ENCODE measurements at regions not wholly inside any gene's neighbourhood (a gene's known extent, or its start where the extent isn't known, plus 50 kb on each side); places are given as distances from the start of the nearest gene placed in this dataset.

- ATAC-seq (ENCODE audit: low read depth): 0 out of 3 replicates have a peak, but pooled peaks have one; percentile 14
- H3K9me3 ChIP-seq (ENCODE audit: severe bottlenecking): no peaks in the 10 kb centered on the region
- TF ChIP-seq, protein P1, sequence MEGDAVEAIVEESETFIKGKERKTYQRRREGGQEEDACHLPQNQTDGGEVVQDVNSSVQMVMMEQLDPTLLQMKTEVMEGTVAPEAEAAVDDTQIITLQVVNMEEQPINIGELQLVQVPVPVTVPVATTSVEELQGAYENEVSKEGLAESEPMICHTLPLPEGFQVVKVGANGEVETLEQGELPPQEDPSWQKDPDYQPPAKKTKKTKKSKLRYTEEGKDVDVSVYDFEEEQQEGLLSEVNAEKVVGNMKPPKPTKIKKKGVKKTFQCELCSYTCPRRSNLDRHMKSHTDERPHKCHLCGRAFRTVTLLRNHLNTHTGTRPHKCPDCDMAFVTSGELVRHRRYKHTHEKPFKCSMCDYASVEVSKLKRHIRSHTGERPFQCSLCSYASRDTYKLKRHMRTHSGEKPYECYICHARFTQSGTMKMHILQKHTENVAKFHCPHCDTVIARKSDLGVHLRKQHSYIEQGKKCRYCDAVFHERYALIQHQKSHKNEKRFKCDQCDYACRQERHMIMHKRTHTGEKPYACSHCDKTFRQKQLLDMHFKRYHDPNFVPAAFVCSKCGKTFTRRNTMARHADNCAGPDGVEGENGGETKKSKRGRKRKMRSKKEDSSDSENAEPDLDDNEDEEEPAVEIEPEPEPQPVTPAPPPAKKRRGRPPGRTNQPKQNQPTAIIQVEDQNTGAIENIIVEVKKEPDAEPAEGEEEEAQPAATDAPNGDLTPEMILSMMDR (IDR thresholded peaks at IDR 0.05; ENCODE audit: poor library complexity, severe bottlenecking): no peak
These were observed 149.3 kb upstream of the GYPA start for GRCh38 chr4:144289667-144290428.

GRCh38 chr4:144291164-144291563 is 150.6 kb upstream of the GYPA start:
- H3K9me3 ChIP-seq (ENCODE audit: severe bottlenecking): no peaks in the 10 kb centered on the region
- TF ChIP-seq, protein P1 (IDR thresholded peaks at IDR 0.05; ENCODE audit: poor library complexity, severe bottlenecking): no peak
- DNase-seq (ENCODE audit: low spot score) (no peak), ATAC-seq (ENCODE audit: low read depth) (no peak)
- H3K27ac ChIP-seq (ENCODE audit: poor library complexity, severe bottlenecking): no peak overlapping the region
- H3K36me3 ChIP-seq (ENCODE audit: low read depth): no peaks in the 10 kb centered on the region; the same call in 1 of the 2 replicates
- H3K4me1 ChIP-seq (ENCODE audit: insufficient read depth, poor library complexity, severe bottlenecking): peaks cover 30% of the 10 kb centered on the region
- H3K4me3 ChIP-seq (ENCODE audit: severe bottlenecking): no peak overlapping the region
- no peaks in the 10 kb centered on the region for H3K27me3 ChIP-seq (ENCODE audit: insufficient read depth, poor library complexity, severe bottlenecking)

More at GRCh38 chr4:144289667-144290428, 149.3 kb upstream of the GYPA start:
- Histone ChIP-seq H3K27me3 (ENCODE audit: insufficient read depth, poor library complexity, severe bottlenecking) (no peaks in the 10 kb centered on the region), H3K4me3 (ENCODE audit: severe bottlenecking) (no peak overlapping the region), H3K27ac (ENCODE audit: poor library complexity, severe bottlenecking) (peak overlapping the region; percentile 14), H3K36me3 (ENCODE audit: low read depth) (no peaks in the 10 kb centered on the region), H3K4me1 (ENCODE audit: insufficient read depth, poor library complexity, severe bottlenecking) (peaks cover 18% of the 10 kb centered on the region)
- no peak for DNase-seq (ENCODE audit: low spot score)

- ATAC-seq (ENCODE audit: low read depth): 0 out of 3 replicates have a peak, but pooled peaks have one; percentile 28
- no peaks in the 10 kb centered on the region; the same call in 1 of the 2 replicates for H3K36me3 ChIP-seq (ENCODE audit: low read depth)
- DNase-seq (ENCODE audit: low spot score): no peak
- no peaks in the 10 kb centered on the region for H3K27me3 ChIP-seq (ENCODE audit: insufficient read depth, poor library complexity, severe bottlenecking)
- H3K9me3 ChIP-seq (ENCODE audit: severe bottlenecking): no peaks in the 10 kb centered on the region
- no peak overlapping the region for H3K27ac ChIP-seq (ENCODE audit: poor library complexity, severe bottlenecking)
- peaks cover 33% of the 10 kb centered on the region for H3K4me1 ChIP-seq (ENCODE audit: insufficient read depth, poor library complexity, severe bottlenecking)
- no peak overlapping the region for H3K4me3 ChIP-seq (ENCODE audit: severe bottlenecking)
- TF ChIP-seq, protein P1 (IDR thresholded peaks at IDR 0.05; ENCODE audit: poor library complexity, severe bottlenecking): no peak
These were observed 153.7 kb upstream of the GYPA start for GRCh38 chr4:144294211-144294610.

DNA sequence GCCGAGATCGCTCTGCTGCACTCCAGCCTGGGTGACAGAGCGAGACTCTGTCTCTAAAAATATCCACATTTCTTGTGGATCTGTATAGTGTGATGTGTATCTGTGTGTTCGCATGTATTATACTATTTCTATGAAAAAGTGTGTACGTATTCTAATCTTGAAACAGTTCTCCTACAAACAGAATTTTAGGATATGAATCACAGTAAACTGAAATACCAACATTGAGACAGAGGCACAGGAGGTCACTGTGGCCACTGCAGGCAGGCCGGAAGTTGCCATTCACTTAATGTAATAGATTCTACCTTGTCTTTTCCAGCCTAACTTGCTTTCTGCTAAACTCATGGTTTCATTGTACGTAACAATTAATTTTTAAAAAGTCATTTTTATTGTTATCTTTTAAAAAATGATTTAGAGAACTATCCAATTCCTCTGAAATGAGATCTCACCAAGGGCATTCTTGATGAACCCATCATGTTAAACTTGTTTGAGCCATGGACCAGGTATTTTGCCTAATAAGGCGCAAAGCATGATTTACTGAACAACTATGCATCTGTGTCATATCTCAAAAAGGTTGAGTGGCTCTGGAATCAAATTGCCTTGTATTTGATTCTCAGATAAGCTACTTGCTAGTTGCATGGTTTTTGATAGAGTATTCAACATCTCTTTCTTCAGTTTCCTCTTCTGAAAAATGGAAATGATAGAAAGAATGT is 154.9 kb upstream of the GYPA start:
- Histone ChIP-seq H3K4me1 (ENCODE audit: insufficient read depth, poor library complexity, severe bottlenecking) (peaks cover 25% of the 10 kb centered on the region), H3K27me3 (ENCODE audit: insufficient read depth, poor library complexity, severe bottlenecking) (no peaks in the 10 kb centered on the region), H3K27ac (ENCODE audit: poor library complexity, severe bottlenecking) (peak overlapping the region; percentile 61), H3K36me3 (ENCODE audit: low read depth) (no peaks in the 10 kb centered on the region; the same call in 1 of the 2 replicates), H3K9me3 (ENCODE audit: severe bottlenecking) (no peaks in the 10 kb centered on the region), H3K4me3 (ENCODE audit: severe bottlenecking) (no peak overlapping the region)
- DNase-seq (ENCODE audit: low spot score): no peak
- ATAC-seq (ENCODE audit: low read depth): peak; percentile 85
- TF ChIP-seq, protein P1 (IDR thresholded peaks at IDR 0.05; ENCODE audit: poor library complexity, severe bottlenecking): no peak
